Neural cell (in vitro differentiated cells): ENCODE measurements at regions not wholly inside any gene's neighbourhood (a gene's known extent, or its start where the extent isn't known, plus 50 kb on each side); places are given as distances from the start of the nearest gene placed in this dataset.

Experiments used
- H2AFZ ChIP-seq: fragments of 200-600, 300-800 bp; sonication (generic), shearing (Covaris generic); 2 replicates; pipeline ENCODE4 v1.6.0; 2014; ENCODE audit warnings: low read depth, mild to moderate bottlenecking, antibody characterized with exemption, low read length, moderate library complexity
- H3F3A ChIP-seq: fragments of 200-600 bp; shearing (Covaris generic); 2 replicates; pipeline ENCODE4 v1.6.1; 2016; ENCODE audit warnings: mild to moderate bottlenecking, moderate library complexity, mixed read lengths, antibody characterized with exemption, low read length; ENCODE audit not compliant: insufficient read depth, poor library complexity, severe bottlenecking
- H3K27ac ChIP-seq: fragments of 200-600, 300-800 bp; sonication (generic), shearing (Covaris generic); 2 replicates; pipeline ENCODE4 v1.5.1; 2014; ENCODE audit warnings: mild to moderate bottlenecking, low read length, moderate library complexity
- H3K27me3 ChIP-seq: fragments of 300-800, 200-600 bp; sonication (generic), shearing (Covaris generic); 2 replicates; pipeline ENCODE4 v1.6.0; 2014; ENCODE audit warnings: mild to moderate bottlenecking, low read depth, low read length, moderate library complexity; ENCODE audit not compliant: insufficient read depth
- H3K36me3 ChIP-seq: fragments of 300-800, 200-600 bp; sonication (generic), shearing (Covaris generic); 2 replicates; pipeline ENCODE4 v1.5.1; 2014; ENCODE audit warnings: mild to moderate bottlenecking, antibody characterized with exemption, low read length, moderate library complexity; ENCODE audit not compliant: insufficient read depth
- H3K4me2 ChIP-seq: fragments of 300-800, 200-600 bp; sonication (generic), shearing (Covaris generic); 2 replicates; pipeline ENCODE4 v1.6.0; 2014; ENCODE audit warnings: mild to moderate bottlenecking, low read length
- H3K4me3 ChIP-seq: fragments of 300-800, 200-600 bp; sonication (generic), shearing (Covaris generic); 2 replicates; pipeline ENCODE4 v1.5.1; 2014; ENCODE audit warnings: mild to moderate bottlenecking, low read length, moderate library complexity
- H3K79me2 ChIP-seq: fragments of 200-600 bp; shearing (Covaris generic); replicated peaks from 2 replicates; pipeline ENCODE4 v1.6.0; 2014; ENCODE audit warnings: mild to moderate bottlenecking, low read length, moderate library complexity; ENCODE audit not compliant: insufficient read depth
- H3K9ac ChIP-seq: fragments of 300-800, 200-600 bp; sonication (generic), shearing (Covaris generic); 2 replicates; pipeline ENCODE4 v1.6.1; 2016; ENCODE audit warnings: mild to moderate bottlenecking, low read length, mixed read lengths
- H3K9me2 ChIP-seq: fragments of 200-600 bp; shearing (Covaris generic); 2 replicates; pipeline ENCODE4 v1.6.1; 2016; ENCODE audit warnings: mild to moderate bottlenecking, low read length, mixed read lengths; ENCODE audit not compliant: insufficient read depth
- H3K9me3 ChIP-seq: fragments of 200-600, 300-800 bp; sonication (generic), shearing (Covaris generic); 2 replicates; pipeline ENCODE4 v1.6.1; 2016; ENCODE audit warnings: mild to moderate bottlenecking, mixed run types, low read length, moderate library complexity, mixed read lengths
- H4K20me1 ChIP-seq: fragments of 200-600 bp; shearing (Covaris generic); 2 replicates; pipeline ENCODE4 v1.6.1; 2016; ENCODE audit warnings: mild to moderate bottlenecking, mixed run types; ENCODE audit not compliant: insufficient read depth
- EP300 ChIP-seq: fragments of 450-650 bp; conservative IDR thresholded peaks from 2 replicates; pipeline ENCODE4 v1.6.1; 2014; ENCODE audit warnings: antibody characterized with exemption, mild to moderate bottlenecking, moderate library complexity; ENCODE audit not compliant: poor library complexity, severe bottlenecking
- EZH2 ChIP-seq: fragments of 200-600, 300-800 bp; shearing (Covaris generic), sonication (generic); IDR thresholded peaks from 2 replicates; pipeline ENCODE4 v1.6.1; 2014; ENCODE audit warnings: antibody characterized with exemption, low read length, borderline replicate concordance, mild to moderate bottlenecking; ENCODE audit not compliant: insufficient read depth, poor library complexity, severe bottlenecking
- MXI1 ChIP-seq: fragments of 450-650 bp; conservative IDR thresholded peaks from 2 replicates; pipeline ENCODE4 v1.6.1; 2014; ENCODE audit warnings: antibody characterized with exemption, mild to moderate bottlenecking; ENCODE audit not compliant: poor library complexity, severe bottlenecking
- POLR2AphosphoS5 ChIP-seq: IDR thresholded peaks from 2 replicates; pipeline ENCODE4 v1.6.1; 2012
- RAD21 ChIP-seq: fragments of 450-650 bp; conservative IDR thresholded peaks from 2 replicates; pipeline ENCODE4 v1.6.1; 2014; ENCODE audit warnings: antibody characterized with exemption, mild to moderate bottlenecking, moderate library complexity
- REST ChIP-seq: IDR thresholded peaks from 2 replicates; pipeline ENCODE4 v1.6.1; 2012; ENCODE audit warnings: borderline replicate concordance
- SMC3 ChIP-seq: fragments of 450-650 bp; conservative IDR thresholded peaks from 2 replicates; pipeline ENCODE4 v1.6.1; 2014; ENCODE audit warnings: antibody characterized with exemption, mild to moderate bottlenecking, moderate library complexity; ENCODE audit not compliant: poor library complexity
- TF ChIP-seq, protein P1 (sequence below): fragments of 450-650 bp; IDR thresholded peaks from 2 replicates; pipeline ENCODE4 v1.5.1; 2014; ENCODE audit warnings: antibody characterized with exemption, mild to moderate bottlenecking, moderate library complexity; ENCODE audit not compliant: poor library complexity, severe bottlenecking

DNA sequence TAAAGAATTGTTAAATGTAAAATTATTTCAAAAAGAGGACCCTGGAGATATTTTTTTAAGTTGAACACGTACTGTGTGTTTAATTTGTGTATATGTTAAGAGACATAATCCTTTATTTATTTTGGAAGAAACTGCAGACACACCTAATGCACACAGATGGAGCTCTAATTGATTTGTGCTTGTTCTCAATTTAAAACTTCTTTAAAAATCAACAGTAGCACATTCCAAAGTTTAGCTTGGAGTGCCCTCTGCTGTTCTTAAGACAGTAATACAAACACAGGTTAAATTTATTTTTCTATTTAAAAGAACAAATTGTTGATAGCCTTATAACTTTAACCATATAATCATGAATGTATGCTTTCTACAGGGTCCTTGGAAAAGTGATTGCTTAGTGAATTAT, 277.6 kb upstream of the ADAMTS16 start:
- H3K4me2 ChIP-seq: no peak overlapping the region
- TF ChIP-seq RAD21 (peak; percentile 95), EP300 (no peak), SMC3 (peak; percentile 91)
- TF ChIP-seq, protein P1, sequence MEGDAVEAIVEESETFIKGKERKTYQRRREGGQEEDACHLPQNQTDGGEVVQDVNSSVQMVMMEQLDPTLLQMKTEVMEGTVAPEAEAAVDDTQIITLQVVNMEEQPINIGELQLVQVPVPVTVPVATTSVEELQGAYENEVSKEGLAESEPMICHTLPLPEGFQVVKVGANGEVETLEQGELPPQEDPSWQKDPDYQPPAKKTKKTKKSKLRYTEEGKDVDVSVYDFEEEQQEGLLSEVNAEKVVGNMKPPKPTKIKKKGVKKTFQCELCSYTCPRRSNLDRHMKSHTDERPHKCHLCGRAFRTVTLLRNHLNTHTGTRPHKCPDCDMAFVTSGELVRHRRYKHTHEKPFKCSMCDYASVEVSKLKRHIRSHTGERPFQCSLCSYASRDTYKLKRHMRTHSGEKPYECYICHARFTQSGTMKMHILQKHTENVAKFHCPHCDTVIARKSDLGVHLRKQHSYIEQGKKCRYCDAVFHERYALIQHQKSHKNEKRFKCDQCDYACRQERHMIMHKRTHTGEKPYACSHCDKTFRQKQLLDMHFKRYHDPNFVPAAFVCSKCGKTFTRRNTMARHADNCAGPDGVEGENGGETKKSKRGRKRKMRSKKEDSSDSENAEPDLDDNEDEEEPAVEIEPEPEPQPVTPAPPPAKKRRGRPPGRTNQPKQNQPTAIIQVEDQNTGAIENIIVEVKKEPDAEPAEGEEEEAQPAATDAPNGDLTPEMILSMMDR: peak; percentile 91
- H2AFZ ChIP-seq: no peak overlapping the region
- peaks cover 3% of the 10 kb centered on the region for H3K9me3 ChIP-seq
- no peak overlapping the region for H3K9ac ChIP-seq
- no peaks in the 10 kb centered on the region for H3K27me3 ChIP-seq
- no peaks in the 10 kb centered on the region for H4K20me1 ChIP-seq
- H3K9me2 ChIP-seq: no peaks in the 10 kb centered on the region
- H3K36me3 ChIP-seq: no peaks in the 10 kb centered on the region
- no peak overlapping the region for H3K4me3 ChIP-seq
- H3K79me2 ChIP-seq: no peaks in the 10 kb centered on the region
- H3K27ac ChIP-seq: no peak overlapping the region
- no peaks in the 10 kb centered on the region for H3F3A ChIP-seq

DNA sequence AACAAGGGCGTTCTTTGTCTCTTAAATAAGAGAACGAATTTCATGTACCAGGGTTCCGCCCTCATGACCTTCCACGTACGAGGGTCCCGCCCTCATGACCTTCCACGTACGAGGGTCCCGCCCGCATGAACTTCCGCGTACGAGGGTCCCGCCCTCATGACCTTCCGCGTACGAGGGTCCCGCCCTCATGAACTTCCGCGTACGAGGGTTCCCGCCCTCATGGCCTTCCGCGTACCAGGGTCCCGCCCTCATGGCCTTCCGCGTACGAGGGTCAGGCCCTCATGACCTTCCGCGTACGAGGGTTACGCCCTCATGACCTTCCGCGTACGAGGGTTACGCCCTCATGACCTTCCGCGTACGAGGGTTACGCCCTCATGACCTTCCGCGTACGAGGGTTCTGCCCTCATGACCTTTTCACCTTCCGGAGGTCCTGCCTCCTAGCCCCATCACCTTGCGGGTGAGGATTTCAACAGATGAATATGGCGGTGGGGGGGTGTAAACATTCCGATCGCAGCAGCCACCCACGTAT, 273.9 kb upstream of the ADAMTS16 start:
- Histone ChIP-seq H3K79me2 (no peaks in the 10 kb centered on the region), H4K20me1 (no peaks in the 10 kb centered on the region), H3K9me3 (peaks cover 3% of the 10 kb centered on the region), H3K36me3 (no peaks in the 10 kb centered on the region), H3K4me3 (no peak overlapping the region), H3K27me3 (no peaks in the 10 kb centered on the region), H3K9ac (no peak overlapping the region), H3K27ac (no peak overlapping the region), H2AFZ (no peak overlapping the region), H3K9me2 (no peaks in the 10 kb centered on the region), H3F3A (no peaks in the 10 kb centered on the region), H3K4me2 (no peak overlapping the region)
- TF ChIP-seq MXI1 (no peak), EP300 (no peak), EZH2 (no peak), SMC3 (no peak), REST (no peak), POLR2AphosphoS5 (no peak), RAD21 (no peak)
- TF ChIP-seq, protein P1: no peak
